NCI-H1105 (cell line): ENCODE measurements at regions not wholly inside any gene's neighbourhood (a gene's known extent, or its start where the extent isn't known, plus 50 kb on each side); places are given as distances from the start of the nearest gene placed in this dataset.

Source experiments
- DNase-seq: peaks from one replicate; lab custom pipeline; 2025; lab: John Stamatoyannopoulos, UW

DNA sequence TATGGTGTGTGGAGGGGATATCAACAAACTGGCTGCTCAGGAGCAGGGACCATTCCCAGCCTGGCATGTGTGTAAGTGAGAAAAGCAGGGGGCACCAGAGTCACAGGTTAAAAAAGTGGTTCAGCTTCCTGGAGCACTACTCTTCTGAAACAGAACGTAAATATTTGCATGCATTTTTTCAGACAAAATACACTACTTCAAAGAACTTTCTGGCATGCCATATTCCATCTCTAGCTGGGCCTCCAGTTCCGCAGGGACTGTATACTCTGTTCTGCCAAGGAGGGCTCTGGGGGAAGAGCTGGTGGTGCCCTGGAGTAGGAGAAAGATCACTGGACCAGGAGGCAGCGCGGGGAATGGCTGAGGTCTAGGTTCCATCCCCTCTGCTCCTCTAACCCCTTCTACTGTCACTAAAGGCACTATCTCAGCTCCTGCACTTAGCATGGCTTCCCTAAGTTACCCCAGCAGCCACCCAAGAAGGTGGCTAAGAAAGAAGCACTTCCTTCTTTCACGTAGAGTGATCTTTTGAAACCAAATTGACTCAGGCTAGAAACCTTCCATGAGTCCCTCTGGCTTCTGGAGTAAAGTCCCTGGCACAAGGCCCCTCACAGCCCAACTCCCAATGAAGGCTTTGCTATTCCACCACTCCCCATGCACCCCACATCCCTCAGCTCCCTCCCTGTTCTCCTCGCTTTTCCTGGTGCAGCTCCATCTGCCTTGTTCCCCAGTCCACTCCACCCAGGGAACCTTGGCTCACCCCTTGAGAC, 57.6 kb upstream of the CABLES1 start:
- no peak for DNase-seq

DNA sequence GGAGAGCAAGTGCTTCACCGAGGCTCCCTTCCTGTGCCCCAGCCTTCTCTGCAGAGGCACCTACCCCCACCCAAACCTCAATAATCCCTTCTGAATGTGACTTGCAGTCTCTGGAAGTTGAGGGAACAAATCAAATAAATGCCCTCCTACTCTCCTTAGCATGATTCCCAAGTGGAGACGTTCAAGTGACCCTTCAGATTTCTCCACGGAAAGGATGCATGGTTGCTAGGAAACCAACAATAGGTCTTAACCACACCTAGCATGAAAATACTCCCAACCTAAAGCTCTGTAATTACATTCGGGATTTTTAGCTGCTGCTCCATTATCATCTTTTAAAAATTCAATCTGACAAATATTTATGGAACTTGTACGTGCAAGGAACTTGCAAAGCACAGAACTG, 50.2 kb upstream of the CABLES1 start:
- DNase-seq = peak; percentile 4
